Gastroesophageal sphincter (tissue), 3 donors: ENCODE measurements at regions not wholly inside any gene's neighbourhood (a gene's known extent, or its start where the extent isn't known, plus 50 kb on each side); places are given as distances from the start of the nearest gene placed in this dataset.

Experiments used
- EP300 ChIP-seq: sonication (generic); formaldehyde crosslinking; IDR thresholded peaks from one replicate; pipeline ENCODE4 v1.6.1; 2017; ENCODE audit warnings: antibody characterized with exemption, mild to moderate bottlenecking
- POLR2A ChIP-seq, 2 donors: fragments of 450-650 bp; IDR thresholded peaks; one replicate each; pipeline ENCODE4 v1.6.1; 2017; ENCODE audit warnings: antibody characterized with exemption in 2 of 2, mild to moderate bottlenecking in 2 of 2, moderate library complexity in 1 of 2
- TF ChIP-seq, protein P1 (sequence below), 4 experiments: fragments of 200-600 bp in 2 of 4; fragments of 450-650 bp in 2 of 4; sonication (generic) in 1 of 4; IDR thresholded peaks; one replicate each; pipeline ENCODE4 v1.5.1; 2017 to 2019; ENCODE audit warnings: antibody characterized with exemption in 4 of 4, mild to moderate bottlenecking in 2 of 4, moderate library complexity in 2 of 4

DNA sequence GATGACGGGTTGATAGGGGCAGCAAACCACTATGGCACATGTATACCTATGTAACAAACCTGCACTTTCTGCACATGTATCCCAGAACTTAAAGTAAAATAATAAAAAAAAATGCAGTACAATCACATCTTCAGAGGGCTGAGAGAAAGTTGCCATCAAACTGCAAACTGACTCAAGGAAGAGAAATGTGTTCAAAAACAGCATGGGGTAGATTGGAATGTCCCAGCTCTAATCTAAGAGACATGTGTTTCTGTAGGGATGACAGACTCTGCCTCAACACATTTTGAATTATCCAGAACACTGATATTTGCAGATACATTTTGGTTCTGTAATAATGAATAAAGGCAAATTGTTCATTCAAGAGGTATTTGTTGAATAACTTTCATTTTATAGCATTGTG is 171.2 kb upstream of the RUNX1 start:
- no peak for TF ChIP-seq EP300
- TF ChIP-seq, protein P1, sequence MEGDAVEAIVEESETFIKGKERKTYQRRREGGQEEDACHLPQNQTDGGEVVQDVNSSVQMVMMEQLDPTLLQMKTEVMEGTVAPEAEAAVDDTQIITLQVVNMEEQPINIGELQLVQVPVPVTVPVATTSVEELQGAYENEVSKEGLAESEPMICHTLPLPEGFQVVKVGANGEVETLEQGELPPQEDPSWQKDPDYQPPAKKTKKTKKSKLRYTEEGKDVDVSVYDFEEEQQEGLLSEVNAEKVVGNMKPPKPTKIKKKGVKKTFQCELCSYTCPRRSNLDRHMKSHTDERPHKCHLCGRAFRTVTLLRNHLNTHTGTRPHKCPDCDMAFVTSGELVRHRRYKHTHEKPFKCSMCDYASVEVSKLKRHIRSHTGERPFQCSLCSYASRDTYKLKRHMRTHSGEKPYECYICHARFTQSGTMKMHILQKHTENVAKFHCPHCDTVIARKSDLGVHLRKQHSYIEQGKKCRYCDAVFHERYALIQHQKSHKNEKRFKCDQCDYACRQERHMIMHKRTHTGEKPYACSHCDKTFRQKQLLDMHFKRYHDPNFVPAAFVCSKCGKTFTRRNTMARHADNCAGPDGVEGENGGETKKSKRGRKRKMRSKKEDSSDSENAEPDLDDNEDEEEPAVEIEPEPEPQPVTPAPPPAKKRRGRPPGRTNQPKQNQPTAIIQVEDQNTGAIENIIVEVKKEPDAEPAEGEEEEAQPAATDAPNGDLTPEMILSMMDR (IDR thresholded peaks at IDR 0.05): no peak
- no peak for TF ChIP-seq POLR2A (IDR thresholded peaks at IDR 0.05)
